ENCODE measurements at regions not wholly inside any gene's neighbourhood (a gene's known extent, or its start where the extent isn't known, plus 50 kb on each side); places are given as distances from the start of the nearest gene placed in this dataset.

DNA sequence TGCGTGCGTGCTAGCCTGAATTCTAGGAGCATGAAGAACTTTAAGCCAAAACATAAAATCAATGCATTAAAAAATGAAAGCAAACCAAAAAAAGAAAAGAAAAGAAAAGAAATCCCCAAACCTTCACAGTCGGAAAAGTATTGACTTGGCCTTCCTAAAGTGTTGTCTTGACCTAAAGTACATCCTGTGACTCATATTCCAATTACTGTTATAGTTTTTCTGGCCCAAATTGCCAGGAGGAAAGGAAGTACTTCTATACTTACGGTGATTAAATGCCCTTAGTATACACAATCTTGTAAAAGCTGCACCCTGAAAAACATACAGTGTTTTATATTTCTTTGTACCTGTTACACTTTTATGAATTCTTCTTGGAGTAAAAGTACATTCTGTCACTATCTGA is 512.8 kb downstream of the ANKRD50 start:
- DNase-seq = no peak

DNA sequence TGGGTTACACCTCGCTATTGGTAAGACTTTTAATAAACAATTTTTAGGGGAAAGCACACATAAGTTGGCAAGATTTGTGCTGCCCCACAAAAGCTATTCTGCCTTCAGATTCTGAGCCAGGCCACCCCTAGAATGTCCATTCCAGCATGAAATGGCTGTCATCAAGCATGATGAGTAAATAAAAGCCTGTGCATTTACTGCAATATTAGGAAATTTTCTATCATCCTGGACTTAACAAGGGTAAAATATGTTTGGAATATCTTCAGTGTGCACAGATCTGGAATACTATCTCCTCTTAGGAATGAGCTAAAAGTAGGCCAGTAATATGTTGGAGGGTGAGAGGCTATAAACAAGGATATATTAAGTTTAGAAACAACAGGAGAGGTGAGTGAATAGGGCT is 510.9 kb downstream of the ANKRD50 start:
- DNase-seq = no peak

- no peak for DNase-seq
These were observed 510.4 kb downstream of the ANKRD50 start for GRCh38 chr4:124202099-124202498.

- no peak for DNase-seq
These were observed 508.8 kb downstream of the ANKRD50 start for GRCh38 chr4:124203613-124204238.

DNA sequence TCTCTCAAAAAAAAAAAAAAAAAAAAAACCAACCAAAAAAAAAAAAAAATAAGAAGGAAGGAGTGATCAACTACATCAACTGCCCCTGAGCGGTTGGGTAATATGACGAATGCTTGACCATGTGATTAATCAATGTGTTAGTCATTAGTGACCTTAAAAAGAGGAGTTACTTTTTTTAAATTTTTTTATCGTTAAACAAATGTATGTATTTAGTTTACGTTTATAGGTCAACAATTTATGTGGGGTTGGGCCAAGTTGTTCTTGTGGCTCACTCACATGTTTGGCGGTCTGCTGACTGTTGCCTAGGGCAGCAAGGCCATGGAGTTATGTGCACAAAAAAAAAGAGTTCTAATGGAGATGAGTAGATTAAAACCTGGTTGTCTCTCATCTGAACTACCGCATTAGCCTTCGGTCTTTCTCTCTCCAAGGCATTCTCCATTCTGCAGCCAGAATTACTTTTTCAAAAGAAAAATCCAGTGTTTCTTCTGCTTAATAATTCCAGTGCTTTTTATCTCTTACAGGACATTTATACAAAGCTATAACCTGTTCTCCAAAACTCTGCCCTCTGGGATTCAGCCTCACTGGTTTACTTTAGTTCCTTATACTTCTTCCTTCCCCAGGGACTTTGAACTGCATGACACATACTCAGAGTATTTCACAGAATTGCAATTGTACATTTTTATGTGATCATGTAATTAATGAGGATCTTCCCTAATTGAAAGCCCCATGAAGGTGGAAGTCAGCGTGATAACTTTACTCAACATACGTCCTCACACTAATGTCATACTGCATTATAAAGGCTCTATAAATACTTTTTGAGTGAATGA is 505.5 kb downstream of the ANKRD50 start:
- DNase-seq = no peak

GRCh38 chr4:124209211-124209610 is 503.3 kb downstream of the ANKRD50 start:
- DNase-seq = no peak

DNA sequence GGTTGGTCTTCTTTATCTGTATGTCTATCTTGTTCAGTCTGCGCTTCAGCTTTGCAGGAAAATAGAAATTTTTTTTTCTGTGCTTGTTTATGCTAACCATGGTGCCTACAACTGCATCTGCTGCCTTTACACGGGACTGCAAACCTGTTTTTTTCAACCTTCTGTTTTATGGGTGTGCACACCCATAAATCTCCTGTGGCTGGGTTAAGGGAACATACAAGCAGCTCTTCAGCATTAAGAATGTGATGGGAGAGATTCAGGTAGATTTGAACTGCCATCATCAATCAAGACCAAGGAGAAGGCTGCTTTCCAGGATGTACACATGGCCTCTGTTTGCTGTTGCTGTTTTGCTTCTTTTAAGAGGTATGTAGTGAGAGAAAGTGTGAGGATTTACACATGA is 502.9 kb downstream of the ANKRD50 start:
- no peak for DNase-seq

DNA sequence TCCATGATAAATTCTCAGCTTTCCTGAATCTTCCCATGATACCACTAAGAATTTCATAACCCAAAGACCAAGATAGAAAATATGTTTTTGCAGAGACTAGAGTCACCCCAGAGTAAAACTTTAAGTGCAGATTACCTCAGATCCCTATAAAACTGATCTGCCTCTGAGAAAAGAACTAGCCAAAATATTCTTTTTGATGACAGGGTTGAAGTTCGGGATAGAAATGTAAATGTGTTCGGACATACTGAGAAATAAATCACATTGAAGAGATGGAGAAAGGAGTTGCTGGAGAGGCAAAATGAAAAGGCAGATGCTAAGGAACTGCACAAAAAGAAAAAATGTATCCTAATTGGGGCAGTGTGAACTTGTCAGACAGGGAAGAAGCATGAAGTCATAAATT is 501.8 kb downstream of the ANKRD50 start:
- no peak for DNase-seq

DNA sequence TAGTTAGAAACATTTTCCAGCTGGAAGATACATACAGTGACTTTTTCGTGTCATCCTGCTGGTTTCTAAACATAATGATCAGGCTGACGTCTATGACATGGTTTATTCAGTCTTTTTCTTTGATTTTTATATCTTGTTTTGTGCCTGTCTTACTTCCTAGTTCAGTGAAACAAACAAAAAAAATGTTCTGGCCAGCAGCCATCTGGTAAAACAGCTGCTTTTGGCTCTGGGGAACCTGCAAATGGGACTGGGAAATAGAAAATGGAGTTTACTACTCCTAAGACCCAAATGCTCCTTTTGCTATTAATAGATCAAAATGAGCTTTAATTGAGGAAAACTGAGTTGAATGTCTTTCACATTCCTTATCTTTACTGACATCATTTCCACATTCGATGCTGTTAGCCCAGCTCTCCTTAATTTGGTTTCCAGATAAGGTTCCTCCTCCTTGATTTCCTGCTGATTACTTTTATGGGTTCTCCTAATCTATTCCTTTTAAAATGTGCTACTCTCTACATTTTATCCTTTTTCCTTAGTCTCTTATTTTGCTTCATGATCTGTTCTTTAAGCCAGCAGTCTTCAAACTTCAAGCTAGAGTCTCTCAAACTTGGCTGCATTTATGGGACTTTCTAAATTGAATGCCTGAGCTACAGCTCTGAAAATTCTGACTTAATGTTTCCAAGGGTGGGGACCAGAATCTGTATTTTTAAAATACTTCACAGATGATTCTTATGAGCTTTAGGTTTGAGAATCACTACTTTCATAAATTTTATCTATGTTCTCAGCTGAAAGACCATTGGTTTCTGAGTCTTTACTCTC is 499.5 kb downstream of the ANKRD50 start:
- no peak for DNase-seq

- no peak for DNase-seq
These were observed 493.1 kb downstream of the ANKRD50 start for GRCh38 chr4:124219389-124219788.

DNA sequence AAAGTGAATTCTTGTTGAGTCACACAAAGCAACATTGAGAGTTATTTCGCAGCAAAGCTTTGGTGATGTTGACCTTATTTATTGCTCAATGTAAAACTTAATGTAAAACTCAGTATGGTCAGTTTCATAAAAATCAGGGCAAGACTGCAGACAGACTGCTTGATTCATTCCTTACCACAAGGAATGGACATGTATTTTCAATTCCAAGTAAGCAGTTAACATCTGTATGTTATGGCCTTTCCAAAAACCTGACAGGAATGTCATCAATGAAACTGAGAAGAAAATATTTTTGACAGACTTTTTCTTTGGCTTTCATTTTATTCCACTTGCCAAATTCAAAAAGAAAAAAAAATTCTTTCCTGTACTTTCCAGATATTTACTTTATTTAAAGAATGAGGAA is 488.3 kb downstream of the ANKRD50 start:
- DNase-seq = no peak

DNA sequence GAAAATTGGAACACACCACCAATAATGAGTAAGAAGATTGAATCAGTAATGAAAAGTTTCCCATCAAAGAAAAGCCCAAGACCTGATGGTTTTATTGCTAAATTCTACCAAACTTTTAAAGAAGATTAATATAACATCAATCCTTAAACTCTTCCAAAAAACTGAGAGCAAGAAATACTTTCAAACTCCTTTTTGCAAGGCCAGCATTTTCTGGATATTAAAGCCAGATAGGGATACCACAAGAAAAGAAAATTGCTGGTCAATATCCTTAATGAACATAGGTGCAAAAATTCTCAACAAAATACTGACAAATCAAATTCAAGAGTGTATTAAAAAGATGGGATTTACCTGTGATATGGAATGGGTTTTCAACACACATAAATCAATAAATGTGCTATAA is 484.6 kb downstream of the ANKRD50 start:
- no peak for DNase-seq

GRCh38 chr4:124230268-124230667 is 482.3 kb downstream of the ANKRD50 start:
- DNase-seq = no peak

GRCh38 chr4:124234771-124235170 is 477.8 kb downstream of the ANKRD50 start:
- DNase-seq = no peak

DNA sequence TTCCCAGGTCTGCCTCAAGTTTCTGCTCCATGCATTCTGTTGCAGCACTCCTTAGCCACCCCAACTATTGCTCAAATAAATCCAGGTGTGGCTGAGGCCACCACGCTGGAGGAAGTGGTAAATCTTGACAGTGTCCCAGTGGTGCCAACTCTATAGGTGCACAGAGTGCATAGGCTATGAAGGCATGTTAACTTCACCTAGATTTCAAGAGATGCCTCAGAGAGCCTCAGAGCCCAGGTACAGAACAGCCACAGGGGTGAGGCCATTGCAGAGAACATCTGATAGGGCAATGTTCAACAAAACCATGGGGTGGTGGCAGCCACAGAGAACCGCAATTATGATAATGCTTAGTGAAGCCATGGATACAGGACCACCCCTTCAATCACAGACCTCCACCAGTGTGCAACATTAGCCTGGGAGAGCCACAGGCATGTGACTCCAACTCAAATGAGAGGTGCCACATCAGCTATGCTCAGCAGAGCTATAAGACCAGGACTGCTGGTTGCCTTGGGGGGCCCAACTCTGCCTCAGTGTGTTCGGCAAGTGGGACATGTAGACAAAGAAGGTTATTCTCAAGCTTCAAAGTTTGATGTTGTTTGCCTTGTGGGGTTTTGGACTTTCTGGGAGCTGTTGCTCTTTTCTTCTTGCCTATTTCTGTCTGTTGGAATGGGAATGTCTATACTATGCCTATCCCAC is 468.7 kb downstream of the ANKRD50 start:
- DNase-seq = no peak

DNA sequence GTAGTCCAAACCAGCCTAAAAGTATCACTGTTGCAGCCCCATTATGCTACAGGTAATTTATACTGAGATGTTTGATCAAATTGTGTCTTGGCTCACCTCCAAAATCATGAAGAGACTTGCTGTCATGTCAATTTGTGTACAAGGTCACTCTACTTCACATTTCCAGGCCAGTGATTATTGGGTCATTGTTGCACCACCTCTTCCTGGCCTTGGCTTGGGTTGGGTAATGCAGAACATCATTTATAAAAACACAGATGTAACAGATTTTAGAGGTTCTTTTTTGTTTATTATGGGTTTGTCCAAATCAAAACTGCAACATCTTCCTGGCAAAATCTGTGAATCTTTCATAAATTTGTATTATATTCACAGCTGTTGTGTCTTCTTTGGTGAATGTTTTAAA is 459.5 kb downstream of the ANKRD50 start:
- no peak for DNase-seq

GRCh38 chr4:124262211-124263179 is 450.0 kb downstream of the ANKRD50 start:
- peak; percentile 30 to 41 for DNase-seq

GRCh38 chr4:124265701-124266100 is 446.8 kb downstream of the ANKRD50 start:
- no peak for DNase-seq

- DNase-seq = no peak
These were observed 445.8 kb downstream of the ANKRD50 start for GRCh38 chr4:124266721-124267120.

DNA sequence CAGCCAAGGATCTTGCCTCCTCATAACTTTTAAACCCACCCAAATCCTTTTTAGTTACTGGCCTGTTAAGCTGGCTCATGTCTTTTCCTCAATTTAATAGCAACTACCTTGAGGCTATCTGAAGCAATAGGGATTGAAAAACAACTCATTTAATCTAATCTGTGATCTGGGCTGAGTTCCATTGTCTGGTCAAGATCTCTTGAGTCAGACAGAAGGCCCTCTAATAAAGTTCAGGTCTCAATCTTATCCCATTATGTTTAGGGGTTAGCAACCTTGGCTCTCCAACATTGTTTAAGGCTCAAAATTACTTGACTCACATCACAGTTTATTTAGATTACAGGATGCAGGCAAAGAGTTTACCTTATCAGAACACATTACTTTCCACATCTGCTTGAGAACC is 436.1 kb downstream of the ANKRD50 start:
- no peak for DNase-seq

- no peak for DNase-seq
These were observed 434.8 kb downstream of the ANKRD50 start for GRCh38 chr4:124277691-124278090.

DNA sequence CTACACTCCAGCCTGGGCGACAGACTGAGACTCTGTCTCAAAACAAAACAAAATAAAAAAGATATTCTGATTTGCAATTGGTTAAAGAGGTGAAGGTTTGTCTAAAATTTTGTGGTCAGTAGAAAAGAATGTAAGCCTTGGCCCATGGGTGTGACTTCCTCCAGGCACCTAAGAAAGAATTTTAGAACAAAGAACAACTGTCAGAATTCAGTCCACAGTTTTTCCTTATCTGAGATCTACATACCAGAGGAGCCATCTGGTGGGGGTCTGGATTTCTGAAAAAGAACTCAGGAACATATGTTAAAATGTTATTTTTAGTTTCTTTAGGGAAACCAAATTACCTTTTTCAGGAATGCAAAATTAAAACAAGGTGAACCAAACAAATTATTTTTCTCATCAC is 434.1 kb downstream of the ANKRD50 start:
- no peak for DNase-seq
